Mesothelial cell of epicardium (in vitro differentiated cells): ENCODE measurements at regions not wholly inside any gene's neighbourhood (a gene's known extent, or its start where the extent isn't known, plus 50 kb on each side); places are given as distances from the start of the nearest gene placed in this dataset.

ENCODE experiments used
- DNase-seq, 2 experiments: peaks; one replicate each; pipeline ENCODE4 v3.0.0; 2021; ENCODE audit warnings: low spot score in 2 of 2; ENCODE audit not compliant: unreplicated experiment in 2 of 2
- H3K27ac Mint-ChIP-seq: 2 replicates; pipeline ENCODE4 v1.8.0; 2021; ENCODE audit warnings: mixed read lengths
- H3K27me3 Mint-ChIP-seq: 2 replicates; pipeline ENCODE4 v1.8.0; 2021; ENCODE audit warnings: low read depth, mixed read lengths
- H3K36me3 Mint-ChIP-seq: 2 replicates; pipeline ENCODE4 v1.8.0; 2021; ENCODE audit warnings: mixed read lengths
- H3K4me1 Mint-ChIP-seq: 2 replicates; pipeline ENCODE4 v1.8.0; 2021; ENCODE audit warnings: mixed read lengths
- H3K4me3 Mint-ChIP-seq: 2 replicates; pipeline ENCODE4 v1.8.0; 2021; ENCODE audit warnings: mild to moderate bottlenecking, moderate library complexity, mixed read lengths
- H3K9me3 Mint-ChIP-seq: 2 replicates; pipeline ENCODE4 v1.8.0; 2021; ENCODE audit warnings: mixed read lengths
- CTCF ChIP-seq: fragments of 200-600 bp; sonication (generic); IDR thresholded peaks from one replicate; pipeline ENCODE4 v1.5.0; 2021; ENCODE audit warnings: antibody characterized with exemption; ENCODE audit not compliant: unreplicated experiment

GRCh38 chr12:42990387-42990786 lies 400.8 kb upstream of the PRICKLE1 start:
- H3K27me3 Mint-ChIP-seq: no peaks in the 10 kb centered on the region
- no peaks in the 10 kb centered on the region for H3K9me3 Mint-ChIP-seq
- no peak for DNase-seq
- H3K36me3 Mint-ChIP-seq: no peaks in the 10 kb centered on the region
- H3K4me1 Mint-ChIP-seq: peaks cover 34% of the 10 kb centered on the region
- H3K4me3 Mint-ChIP-seq: no peak overlapping the region
- TF ChIP-seq CTCF: no peak
- H3K27ac Mint-ChIP-seq: no peak overlapping the region

GRCh38 chr12:42987216-42987650 lies 397.7 kb upstream of the PRICKLE1 start:
- Mint-ChIP-seq H3K9me3 (no peaks in the 10 kb centered on the region), H3K4me3 (no peak overlapping the region), H3K27ac (peak overlapping the region; percentile 83), H3K4me1 (peaks cover 40% of the 10 kb centered on the region), H3K36me3 (no peaks in the 10 kb centered on the region), H3K27me3 (no peaks in the 10 kb centered on the region)
- TF ChIP-seq CTCF: no peak
- DNase-seq: no peak

GRCh38 chr12:42985506-42985905 lies 396.0 kb upstream of the PRICKLE1 start:
- no peak for TF ChIP-seq CTCF
- Mint-ChIP-seq H3K4me3 (no peak overlapping the region), H3K4me1 (peaks cover 46% of the 10 kb centered on the region), H3K36me3 (no peaks in the 10 kb centered on the region), H3K9me3 (no peaks in the 10 kb centered on the region), H3K27me3 (no peaks in the 10 kb centered on the region), H3K27ac (peak overlapping the region; percentile 51)
- no peak for DNase-seq

GRCh38 chr12:42982828-42983227 lies 393.3 kb upstream of the PRICKLE1 start:
- Mint-ChIP-seq H3K9me3 (peaks cover 1% of the 10 kb centered on the region), H3K27ac (no peak overlapping the region), H3K36me3 (no peaks in the 10 kb centered on the region), H3K4me1 (peaks cover 67% of the 10 kb centered on the region), H3K4me3 (no peak overlapping the region), H3K27me3 (no peaks in the 10 kb centered on the region)
- no peak for TF ChIP-seq CTCF
- DNase-seq: no peak

GRCh38 chr12:42981379-42981778 lies 391.8 kb upstream of the PRICKLE1 start:
- TF ChIP-seq CTCF: no peak
- Mint-ChIP-seq H3K4me1 (peaks cover 58% of the 10 kb centered on the region), H3K4me3 (no peak overlapping the region), H3K27me3 (no peaks in the 10 kb centered on the region), H3K36me3 (no peaks in the 10 kb centered on the region), H3K9me3 (peaks cover 6% of the 10 kb centered on the region), H3K27ac (peak overlapping the region; percentile 86)
- DNase-seq: no peak

- H3K4me1 Mint-ChIP-seq: peaks cover 53% of the 10 kb centered on the region
- H3K9me3 Mint-ChIP-seq: peaks cover 11% of the 10 kb centered on the region
- no peak for TF ChIP-seq CTCF
- no peaks in the 10 kb centered on the region for H3K27me3 Mint-ChIP-seq
- no peak overlapping the region for H3K4me3 Mint-ChIP-seq
- DNase-seq: no peak
- H3K27ac Mint-ChIP-seq: peak overlapping the region; percentile 86
- H3K36me3 Mint-ChIP-seq: peaks cover 3% of the 10 kb centered on the region
These were observed 390.9 kb upstream of the PRICKLE1 start for GRCh38 chr12:42980441-42980840.
